ENCODE measurements at regions not wholly inside any gene's neighbourhood (a gene's known extent, or its start where the extent isn't known, plus 50 kb on each side); places are given as distances from the start of the nearest gene placed in this dataset.

DNA sequence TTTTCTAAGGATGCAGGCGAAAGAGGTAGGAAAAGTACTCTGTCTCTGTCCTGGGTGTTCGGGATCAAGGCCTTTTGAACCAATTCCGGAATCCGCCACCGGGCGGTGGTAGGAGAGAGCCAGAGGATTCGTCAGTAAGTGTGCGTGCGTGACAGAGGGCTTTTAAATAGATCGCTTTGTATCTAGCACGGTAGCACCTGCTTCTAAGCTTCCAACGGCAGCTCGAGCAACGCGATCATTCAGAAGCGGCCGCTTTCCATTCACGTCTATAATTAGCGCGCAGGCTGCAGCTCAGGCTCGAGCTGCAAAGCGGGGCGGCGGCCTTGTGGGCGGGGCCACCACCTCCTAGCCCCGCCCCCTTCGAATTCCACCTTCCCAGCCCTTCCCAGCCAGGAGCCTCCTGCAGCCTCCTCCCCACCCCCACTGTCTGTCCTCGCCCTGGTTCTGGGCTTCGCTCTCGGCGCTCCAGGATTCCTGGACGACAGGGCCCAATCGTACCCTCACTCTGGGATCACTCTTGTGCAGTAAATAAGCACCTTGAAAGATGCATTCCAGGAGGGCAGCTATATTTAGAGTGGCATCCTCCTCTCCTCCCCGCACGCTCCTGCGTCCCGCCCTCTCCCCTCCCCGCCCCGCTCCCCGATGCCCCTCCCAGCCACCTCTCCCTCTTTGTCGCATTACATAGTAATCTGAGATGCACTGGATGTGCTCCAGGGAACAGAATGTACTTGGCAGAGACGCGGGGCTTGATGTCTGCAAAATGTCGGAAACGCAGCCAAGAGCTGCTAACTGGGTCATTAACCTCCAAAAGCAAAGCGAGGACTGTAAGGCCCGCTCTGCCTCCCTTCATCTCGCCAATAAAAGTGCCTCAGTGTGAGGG lies 224.1 kb upstream of the TPRG1 start (continued):
- TF ChIP-seq JUN (IDR thresholded peaks at IDR 0.05; ENCODE audit: low read depth, low read length) (no peak), CREB1 (IDR thresholded peaks at IDR 0.05) (peak; percentile 54), RAD21 (IDR thresholded peaks at IDR 0.05 in 1 of 2, conservative IDR thresholded peaks at IDR 0.05 in 1 of 2; ENCODE audit: low read depth in 2 of 2, low read length in 2 of 2) (peak in 1 of 2 experiments; percentile 32; a peak in 1 of 4 replicates), RNF2 (IDR thresholded peaks at IDR 0.05; ENCODE audit: borderline replicate concordance, low read depth, low read length, missing control alignments, poor library complexity, severe bottlenecking) (no peak), CBX5 (IDR thresholded peaks at IDR 0.05; ENCODE audit: low read depth, low read length) (no peak), POLR2AphosphoS5 (IDR thresholded peaks at IDR 0.05; ENCODE audit: low read depth, low read length) (peak; percentile 81), CHD1 (IDR thresholded peaks at IDR 0.05; ENCODE audit: low read depth, low read length) (no peak), CEBPB (IDR thresholded peaks at IDR 0.05; ENCODE audit: low read depth, low read length) (no peak), RBBP5 (IDR thresholded peaks at IDR 0.05; ENCODE audit: borderline replicate concordance, low read depth, low read length) (peak; percentile 80), BACH1 (IDR thresholded peaks at IDR 0.05; ENCODE audit: low read length) (no peak), HDAC2 (IDR thresholded peaks at IDR 0.05; ENCODE audit: borderline replicate concordance in 1 of 2, low read depth in 2 of 2, low read length in 2 of 2) (no peak), TBP (IDR thresholded peaks at IDR 0.05; ENCODE audit: low read depth, low read length) (peak; percentile 53; the same call in 1 of the 2 replicates), CHD2 (IDR thresholded peaks at IDR 0.05; ENCODE audit: low read length) (no peak), KDM4A (IDR thresholded peaks at IDR 0.05; ENCODE audit: low read depth, low read length, severe bottlenecking) (peak; percentile 66), FOSL1 (IDR thresholded peaks at IDR 0.05; ENCODE audit: insufficient read depth, low read depth, low read length) (no peak), JUND (IDR thresholded peaks at IDR 0.05; ENCODE audit: low read length) (no peak), MAFK (IDR thresholded peaks at IDR 0.05; ENCODE audit: low read depth, low read length) (no peak), HDAC6 (IDR thresholded peaks at IDR 0.05; ENCODE audit: low read depth, low read length) (no peak)
- TF ChIP-seq, protein P1, sequence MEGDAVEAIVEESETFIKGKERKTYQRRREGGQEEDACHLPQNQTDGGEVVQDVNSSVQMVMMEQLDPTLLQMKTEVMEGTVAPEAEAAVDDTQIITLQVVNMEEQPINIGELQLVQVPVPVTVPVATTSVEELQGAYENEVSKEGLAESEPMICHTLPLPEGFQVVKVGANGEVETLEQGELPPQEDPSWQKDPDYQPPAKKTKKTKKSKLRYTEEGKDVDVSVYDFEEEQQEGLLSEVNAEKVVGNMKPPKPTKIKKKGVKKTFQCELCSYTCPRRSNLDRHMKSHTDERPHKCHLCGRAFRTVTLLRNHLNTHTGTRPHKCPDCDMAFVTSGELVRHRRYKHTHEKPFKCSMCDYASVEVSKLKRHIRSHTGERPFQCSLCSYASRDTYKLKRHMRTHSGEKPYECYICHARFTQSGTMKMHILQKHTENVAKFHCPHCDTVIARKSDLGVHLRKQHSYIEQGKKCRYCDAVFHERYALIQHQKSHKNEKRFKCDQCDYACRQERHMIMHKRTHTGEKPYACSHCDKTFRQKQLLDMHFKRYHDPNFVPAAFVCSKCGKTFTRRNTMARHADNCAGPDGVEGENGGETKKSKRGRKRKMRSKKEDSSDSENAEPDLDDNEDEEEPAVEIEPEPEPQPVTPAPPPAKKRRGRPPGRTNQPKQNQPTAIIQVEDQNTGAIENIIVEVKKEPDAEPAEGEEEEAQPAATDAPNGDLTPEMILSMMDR (IDR thresholded peaks at IDR 0.05; ENCODE audit: control extremely low read depth in 1 of 3, insufficient read depth in 1 of 3, low read depth in 1 of 3, low read length in 3 of 3): peak; percentile 12 to 55 (median 31)
- TF ChIP-seq, protein P2, sequence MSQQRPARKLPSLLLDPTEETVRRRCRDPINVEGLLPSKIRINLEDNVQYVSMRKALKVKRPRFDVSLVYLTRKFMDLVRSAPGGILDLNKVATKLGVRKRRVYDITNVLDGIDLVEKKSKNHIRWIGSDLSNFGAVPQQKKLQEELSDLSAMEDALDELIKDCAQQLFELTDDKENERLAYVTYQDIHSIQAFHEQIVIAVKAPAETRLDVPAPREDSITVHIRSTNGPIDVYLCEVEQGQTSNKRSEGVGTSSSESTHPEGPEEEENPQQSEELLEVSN (IDR thresholded peaks at IDR 0.05): no peak; the same call in 1 of the 2 replicates
